Endometrium (tissue), 2 donors: ENCODE measurements at regions not wholly inside any gene's neighbourhood (a gene's known extent, or its start where the extent isn't known, plus 50 kb on each side); places are given as distances from the start of the nearest gene placed in this dataset.

Experiments used
- FAIRE-seq: peaks from 2 replicates; lab custom pipeline; 2012; peaks lifted over from hg19 to GRCh38; lab: Jason Lieb, UNC
- donor health status: control.
- donor health status: control.

- FAIRE-seq = no peak
These were observed 66.5 kb upstream of the ARRDC4 start for GRCh38 chr15:97893967-97894366.

GRCh38 chr15:97899981-97900380, 60.5 kb upstream of the ARRDC4 start:
- no peak for FAIRE-seq

DNA sequence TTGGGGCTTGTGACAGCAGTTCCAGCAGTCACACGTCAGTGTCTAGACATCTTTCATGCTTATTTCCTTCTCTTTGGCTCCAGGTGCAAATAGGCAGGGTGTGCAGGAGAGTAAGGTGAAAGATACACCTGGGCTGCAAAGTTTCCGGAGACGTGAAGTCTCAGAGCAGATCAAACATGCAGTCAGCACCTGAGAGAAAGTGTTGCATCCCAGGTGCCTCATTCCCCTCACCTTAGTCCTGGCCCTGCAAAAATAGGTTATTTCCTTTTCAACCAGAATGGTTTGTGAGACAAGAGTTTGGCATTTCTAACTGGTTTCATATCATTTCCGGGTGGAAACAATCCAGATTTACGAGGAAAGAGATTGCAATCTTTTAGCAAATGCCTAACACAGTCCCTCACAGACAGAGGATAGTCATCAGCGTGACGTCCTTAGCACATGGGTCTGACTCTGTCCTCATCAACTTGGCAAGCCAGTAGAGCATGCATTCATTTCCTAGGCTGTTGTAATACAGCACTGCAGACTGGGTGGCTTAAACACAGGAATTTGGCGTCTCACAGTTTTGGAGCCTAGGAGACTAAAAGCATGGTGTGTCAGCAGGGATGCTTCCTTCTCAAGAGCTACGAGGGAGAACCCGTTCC, 58.2 kb upstream of the ARRDC4 start:
- FAIRE-seq = no peak

DNA sequence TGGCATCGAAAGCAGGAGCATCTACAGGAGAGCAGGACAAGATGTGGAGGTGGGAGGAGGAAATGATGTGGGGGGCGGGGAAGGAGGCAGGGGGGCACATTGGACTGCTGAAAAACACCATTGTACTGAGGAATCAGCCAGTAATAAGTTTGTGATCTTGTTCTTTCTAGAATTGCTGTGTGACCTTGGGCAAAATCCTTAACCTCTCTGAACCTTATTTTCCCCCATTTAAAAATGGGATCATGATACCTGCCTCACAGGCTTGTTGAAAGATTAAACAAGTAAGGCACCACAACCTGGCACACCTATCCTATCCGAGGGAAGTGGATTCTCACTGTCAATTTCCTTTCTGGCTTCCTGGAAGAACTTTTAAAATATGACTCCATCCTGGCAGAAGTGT, 56.9 kb upstream of the ARRDC4 start:
- FAIRE-seq = no peak

DNA sequence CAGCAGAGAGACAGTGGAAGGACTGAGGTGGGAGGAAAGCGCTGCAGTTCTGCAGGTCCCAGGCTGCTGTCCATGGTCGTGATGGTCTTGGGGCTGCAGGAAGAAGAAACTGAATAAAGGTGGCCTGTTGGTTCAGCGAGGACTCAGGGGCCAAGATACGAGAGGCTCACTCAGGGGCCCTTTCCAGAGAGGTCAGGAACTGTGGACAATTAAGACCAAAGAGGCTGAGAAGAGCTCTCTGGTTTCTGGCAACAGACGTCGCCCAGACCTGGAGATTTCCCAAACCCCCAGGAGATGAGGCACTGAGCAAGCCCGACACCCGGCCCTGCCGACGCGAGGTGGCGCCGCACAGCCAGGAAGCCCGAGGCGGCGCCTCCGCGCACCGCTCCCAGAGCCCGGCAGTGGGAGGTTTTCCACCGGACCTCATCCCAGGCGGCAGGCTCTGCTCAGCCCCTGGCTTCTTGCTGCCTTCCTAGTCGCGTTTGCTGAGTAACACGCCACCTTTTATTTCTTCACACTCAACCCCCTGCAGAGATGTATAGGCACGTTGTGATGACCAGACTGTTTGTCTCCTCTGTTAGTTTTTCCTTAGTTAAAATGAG, 56.4 kb upstream of the ARRDC4 start:
- no peak for FAIRE-seq

DNA sequence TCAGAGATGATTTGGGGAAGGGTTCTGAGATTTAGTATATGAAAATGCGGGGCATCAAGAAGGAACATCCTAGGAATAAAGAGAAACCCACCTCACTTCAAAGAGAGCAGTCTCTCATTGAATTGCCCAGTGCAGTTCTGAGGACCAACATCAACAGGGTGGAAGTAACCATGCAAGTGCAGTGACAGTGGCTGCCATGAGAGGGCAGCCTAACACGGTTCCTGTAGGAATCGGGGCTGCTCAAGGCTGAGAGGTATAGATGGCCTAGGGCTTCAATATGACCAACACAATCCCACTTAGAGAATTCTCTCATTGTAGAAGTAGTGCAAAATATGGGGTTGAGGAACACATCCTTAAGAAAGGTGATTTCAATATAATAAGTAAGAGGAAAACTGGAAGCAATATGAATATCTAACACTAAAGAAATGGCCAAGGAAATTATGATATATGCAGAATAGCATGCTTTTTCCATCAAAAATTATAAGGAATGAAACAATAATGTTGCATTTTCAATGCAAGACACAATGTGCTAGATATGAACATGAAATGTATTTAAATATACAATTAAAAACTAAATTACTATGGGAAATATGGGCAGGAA, 51.1 kb upstream of the ARRDC4 start:
- peak; percentile 23 for FAIRE-seq
